ENCODE measurements at regions not wholly inside any gene's neighbourhood (a gene's known extent, or its start where the extent isn't known, plus 50 kb on each side); places are given as distances from the start of the nearest gene placed in this dataset.

DNA sequence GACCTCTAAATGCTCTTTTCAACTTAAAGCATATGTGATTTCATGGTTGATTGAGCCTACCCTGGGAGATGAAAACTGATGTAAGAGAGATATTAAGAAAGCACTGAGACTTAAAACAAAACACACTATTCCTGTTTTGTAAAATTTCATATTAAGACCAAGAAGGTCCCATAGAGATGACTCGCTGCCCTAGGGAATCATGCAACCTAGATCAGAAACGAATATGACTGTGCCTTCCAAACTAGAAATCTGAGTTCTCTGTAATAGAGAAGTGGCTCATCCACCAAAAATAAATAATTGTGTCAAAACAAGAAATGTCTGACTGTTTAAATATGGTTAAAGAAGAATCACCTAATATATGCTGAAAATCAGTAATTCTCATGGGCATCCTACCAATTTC, 776.8 kb upstream of the SOX11 start:
- TF ChIP-seq CTCF (IDR thresholded peaks at IDR 0.05) (no peak), BHLHE40 (IDR thresholded peaks at IDR 0.05; ENCODE audit: low read depth, low read length) (no peak), RAD21 (conservative IDR thresholded peaks at IDR 0.05 in 1 of 2, IDR thresholded peaks at IDR 0.05 in 1 of 2) (no peak), REST (IDR thresholded peaks at IDR 0.05) (no peak), RCOR1 (IDR thresholded peaks at IDR 0.05; ENCODE audit: low read depth, low read length) (no peak), PBX3 (IDR thresholded peaks at IDR 0.05) (no peak), CEBPB (IDR thresholded peaks at IDR 0.05) (no peak), USF2 (IDR thresholded peaks at IDR 0.05) (no peak), MYC (IDR thresholded peaks at IDR 0.05; ENCODE audit: borderline replicate concordance, low read length) (no peak), CHD2 (IDR thresholded peaks at IDR 0.05; ENCODE audit: low read length, partially characterized antibody) (no peak), SMC3 (IDR thresholded peaks at IDR 0.05) (no peak), RFX5 (IDR thresholded peaks at IDR 0.05) (no peak), POLR2AphosphoS2 (conservative IDR thresholded peaks at IDR 0.05; ENCODE audit: low read length) (no peak)
